Duodenal mucosa (tissue), 2 donors: ENCODE measurements at regions not wholly inside any gene's neighbourhood (a gene's known extent, or its start where the extent isn't known, plus 50 kb on each side); places are given as distances from the start of the nearest gene placed in this dataset.

ENCODE experiments used
- H3K27ac ChIP-seq: one replicate; pipeline ENCODE4 v1.7.0; 2013; ENCODE audit warnings: low read depth, low read length
- H3K27me3 ChIP-seq, 2 donors: one replicate each; pipeline ENCODE4 v1.7.0; 2013; ENCODE audit warnings: low read length in 2 of 2, control low read depth in 1 of 2; ENCODE audit not compliant: insufficient read depth in 2 of 2, control insufficient read depth in 1 of 2
- H3K36me3 ChIP-seq, 2 donors: one replicate each; pipeline ENCODE4 v1.7.0; 2013; ENCODE audit warnings: low read length in 2 of 2, control low read depth in 1 of 2; ENCODE audit not compliant: insufficient read depth in 2 of 2, control insufficient read depth in 1 of 2
- H3K4me1 ChIP-seq, 2 donors: one replicate each; pipeline ENCODE4 v1.7.0; 2013; ENCODE audit warnings: low read length in 2 of 2, control low read depth in 1 of 2; ENCODE audit not compliant: insufficient read depth in 2 of 2, control insufficient read depth in 1 of 2
- H3K4me3 ChIP-seq, 2 donors: one replicate each; pipeline ENCODE4 v1.7.0; 2013; ENCODE audit warnings: low read length in 2 of 2, low read depth in 1 of 2
- H3K9ac ChIP-seq, 2 donors: one replicate each; pipeline ENCODE4 v1.7.0; 2013; ENCODE audit warnings: low read length in 2 of 2, low read depth in 1 of 2
- H3K9me3 ChIP-seq, 2 donors: one replicate each; pipeline ENCODE4 v1.7.0; 2013; ENCODE audit warnings: low read length in 2 of 2, control low read depth in 1 of 2; ENCODE audit not compliant: control insufficient read depth in 1 of 2

DNA sequence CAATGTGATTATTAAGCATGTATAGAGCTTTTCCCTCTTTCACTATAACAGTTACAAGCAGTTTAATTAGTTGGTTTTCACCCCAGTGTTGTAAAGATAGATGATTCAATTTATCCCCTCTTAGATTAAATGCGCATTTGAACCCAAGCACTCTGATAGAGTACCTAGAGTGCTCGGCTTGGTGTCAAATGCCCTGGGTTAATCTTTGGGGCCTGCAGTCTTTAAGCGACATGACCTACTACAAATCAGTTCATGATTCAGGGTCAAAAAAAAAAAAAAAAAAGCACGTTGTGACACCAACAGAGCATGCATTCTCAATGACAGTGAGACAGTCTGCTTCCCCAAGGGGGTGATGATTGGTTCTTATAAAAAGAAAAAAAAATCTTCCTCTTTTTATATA lies 375.3 kb downstream of the BRINP1 start:
- Histone ChIP-seq H3K27ac (no peak overlapping the region), H3K9me3 (no peaks in the 10 kb centered on the region)

GRCh38 chr9:119002491-119002890 lies 366.7 kb downstream of the BRINP1 start:
- H3K27me3 ChIP-seq, result no peaks in the 10 kb centered on the region
- no peak overlapping the region for H3K9ac ChIP-seq
- no peaks in the 10 kb centered on the region for H3K4me1 ChIP-seq
- no peaks in the 10 kb centered on the region for H3K9me3 ChIP-seq
- no peak overlapping the region for H3K4me3 ChIP-seq
- no peaks in the 10 kb centered on the region for H3K36me3 ChIP-seq
- H3K27ac ChIP-seq, result no peak overlapping the region

More for the DNA sequence above, 375.3 kb downstream of the BRINP1 start:
- Histone ChIP-seq H3K9ac (no peak overlapping the region), H3K36me3 (no peaks in the 10 kb centered on the region), H3K4me3 (no peak overlapping the region), H3K27me3 (no peaks in the 10 kb centered on the region), H3K4me1 (no peaks in the 10 kb centered on the region)

DNA sequence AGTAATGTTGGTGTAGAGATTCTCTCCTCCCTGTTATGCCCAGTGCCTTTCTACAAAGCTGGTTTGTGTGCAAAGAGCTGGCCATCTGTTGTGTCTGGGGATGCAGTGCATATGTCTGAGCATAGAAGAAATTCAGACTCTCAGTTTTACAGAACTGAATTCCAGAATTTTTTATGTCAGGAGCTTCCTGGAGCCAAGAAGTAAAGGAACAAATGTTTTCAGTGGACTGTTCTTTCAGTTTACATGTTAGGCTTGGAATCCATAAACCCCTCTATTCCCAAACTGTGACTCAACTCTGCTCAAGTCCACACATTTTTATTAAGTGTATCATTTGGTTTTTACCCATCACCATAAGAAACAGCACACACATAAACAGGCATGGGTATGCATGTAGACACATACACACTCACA lies 366.0 kb downstream of the BRINP1 start:
- no peak overlapping the region for H3K27ac ChIP-seq
- no peak overlapping the region for H3K4me3 ChIP-seq
- H3K27me3 ChIP-seq, result no peaks in the 10 kb centered on the region
- no peaks in the 10 kb centered on the region for H3K9me3 ChIP-seq
- no peaks in the 10 kb centered on the region for H3K4me1 ChIP-seq
- H3K36me3 ChIP-seq, result no peaks in the 10 kb centered on the region
- no peak overlapping the region for H3K9ac ChIP-seq

DNA sequence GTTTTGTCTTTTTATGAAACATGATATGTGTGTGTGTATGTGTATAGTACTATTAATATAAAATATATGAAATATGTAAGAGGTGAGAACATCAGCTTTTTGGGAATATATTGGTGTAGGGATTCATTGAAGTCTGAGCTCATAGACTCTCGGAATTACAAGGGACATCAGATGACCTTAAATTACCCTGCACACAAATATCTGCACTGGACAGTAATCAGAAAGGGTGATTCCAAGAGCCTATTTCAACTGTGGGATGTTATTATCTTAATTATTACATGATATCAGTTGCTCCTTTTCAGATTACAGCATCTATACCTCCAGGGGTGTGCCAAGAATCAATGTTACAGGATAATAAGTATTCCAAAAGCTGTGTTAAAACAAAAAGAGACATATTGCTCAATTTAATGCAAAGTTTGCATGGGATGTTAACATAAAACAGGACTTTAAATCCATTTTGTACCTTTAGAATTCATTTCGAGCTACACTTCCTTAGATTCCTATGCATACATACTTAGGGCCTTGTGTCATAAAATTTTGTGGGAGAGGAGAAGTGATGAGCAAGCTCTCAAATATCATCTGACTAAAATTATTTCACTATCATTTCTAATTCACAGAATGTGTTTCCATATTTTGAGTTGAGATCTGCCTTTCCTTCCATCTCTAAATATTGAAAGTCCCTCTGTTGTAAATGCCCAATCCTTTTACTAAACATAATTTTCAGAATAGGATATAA lies 365.2 kb downstream of the BRINP1 start:
- H3K9ac ChIP-seq, result no peak overlapping the region
- no peaks in the 10 kb centered on the region for H3K36me3 ChIP-seq
- no peaks in the 10 kb centered on the region for H3K27me3 ChIP-seq
- H3K4me1 ChIP-seq, result no peaks in the 10 kb centered on the region
- no peak overlapping the region for H3K4me3 ChIP-seq
- no peak overlapping the region for H3K27ac ChIP-seq
- no peaks in the 10 kb centered on the region for H3K9me3 ChIP-seq

- no peaks in the 10 kb centered on the region for H3K9me3 ChIP-seq
These were observed 364.6 kb downstream of the BRINP1 start for GRCh38 chr9:119004618-119004990.

GRCh38 chr9:119005162-119005561 lies 364.1 kb downstream of the BRINP1 start:
- Histone ChIP-seq H3K9me3 (no peaks in the 10 kb centered on the region), H3K9ac (no peak overlapping the region), H3K4me1 (no peaks in the 10 kb centered on the region), H3K27me3 (no peaks in the 10 kb centered on the region), H3K27ac (peak overlapping the region; percentile 4), H3K4me3 (no peak overlapping the region), H3K36me3 (no peaks in the 10 kb centered on the region)

More at GRCh38 chr9:119004618-119004990, 364.6 kb downstream of the BRINP1 start:
- Histone ChIP-seq H3K27ac (no peak overlapping the region), H3K9ac (no peak overlapping the region), H3K27me3 (no peaks in the 10 kb centered on the region), H3K4me1 (no peaks in the 10 kb centered on the region), H3K36me3 (no peaks in the 10 kb centered on the region), H3K4me3 (no peak overlapping the region)

- Histone ChIP-seq H3K4me1 (no peaks in the 10 kb centered on the region), H3K36me3 (no peaks in the 10 kb centered on the region), H3K9ac (no peak overlapping the region), H3K27ac (no peak overlapping the region), H3K4me3 (no peak overlapping the region), H3K9me3 (no peaks in the 10 kb centered on the region), H3K27me3 (no peaks in the 10 kb centered on the region)
These were observed 360.0 kb downstream of the BRINP1 start for GRCh38 chr9:119009249-119009648.

GRCh38 chr9:119020284-119020683 lies 349.0 kb downstream of the BRINP1 start:
- Histone ChIP-seq H3K9ac (no peak overlapping the region), H3K9me3 (no peaks in the 10 kb centered on the region), H3K27ac (no peak overlapping the region), H3K36me3 (no peaks in the 10 kb centered on the region), H3K4me3 (no peak overlapping the region), H3K27me3 (no peaks in the 10 kb centered on the region), H3K4me1 (no peaks in the 10 kb centered on the region)

DNA sequence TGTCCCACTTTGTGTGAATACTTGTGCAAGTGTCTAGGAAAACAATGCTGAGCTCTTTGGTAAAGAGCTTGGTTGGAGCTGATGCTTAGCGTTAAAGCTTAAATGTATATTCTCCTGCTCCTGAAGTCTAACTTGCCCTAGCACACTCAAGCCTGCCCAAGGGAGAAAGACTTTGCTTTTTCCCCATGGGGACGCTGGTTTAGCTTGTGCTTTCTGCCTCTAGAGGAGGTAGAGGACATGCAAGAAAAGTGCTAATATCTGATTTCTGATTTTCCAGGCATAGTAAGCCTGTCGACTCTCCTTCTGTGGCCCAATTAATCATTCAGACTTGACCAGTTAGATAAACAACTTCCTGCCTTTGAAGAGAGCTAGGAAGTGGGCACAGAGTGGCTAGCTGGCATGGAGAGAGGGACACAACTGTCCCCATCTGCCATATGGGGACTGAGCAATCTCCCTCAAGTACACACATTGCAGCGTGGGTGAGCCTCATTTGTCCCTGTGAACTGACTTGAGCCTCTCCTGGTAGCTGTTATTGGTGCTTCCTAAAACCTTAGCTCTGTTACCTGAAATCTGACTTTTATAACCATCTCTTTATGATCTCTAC lies 348.4 kb downstream of the BRINP1 start:
- Histone ChIP-seq H3K4me3 (no peak overlapping the region), H3K9me3 (no peaks in the 10 kb centered on the region), H3K27ac (no peak overlapping the region), H3K27me3 (no peaks in the 10 kb centered on the region), H3K36me3 (no peaks in the 10 kb centered on the region), H3K9ac (no peak overlapping the region), H3K4me1 (no peaks in the 10 kb centered on the region)

DNA sequence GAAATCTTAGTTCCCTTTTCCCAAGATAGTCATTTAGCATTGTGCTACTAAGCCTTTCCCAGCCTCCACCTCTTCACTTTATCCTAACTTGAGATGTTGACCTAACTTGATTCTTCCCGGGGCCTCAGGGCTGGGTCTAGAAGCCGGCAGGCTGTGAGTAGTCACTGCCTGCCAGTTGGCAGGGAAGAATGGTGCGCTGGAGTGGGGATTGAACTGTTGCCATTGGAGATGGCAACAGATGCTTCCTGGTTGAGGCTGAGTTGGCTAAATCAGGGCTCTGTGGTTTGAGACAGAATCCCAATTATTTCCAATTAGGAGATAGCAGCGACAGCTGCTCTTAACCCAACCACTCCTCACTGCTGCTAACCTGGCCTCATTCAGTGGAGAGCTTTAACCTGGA lies 343.1 kb downstream of the BRINP1 start:
- Histone ChIP-seq H3K4me3 (no peak overlapping the region), H3K27me3 (no peaks in the 10 kb centered on the region), H3K4me1 (no peaks in the 10 kb centered on the region), H3K27ac (peak overlapping the region; percentile 2), H3K36me3 (no peaks in the 10 kb centered on the region), H3K9ac (no peak overlapping the region), H3K9me3 (no peaks in the 10 kb centered on the region)
